GM19099 (cell line): ENCODE measurements at regions not wholly inside any gene's neighbourhood (a gene's known extent, or its start where the extent isn't known, plus 50 kb on each side); places are given as distances from the start of the nearest gene placed in this dataset.

ENCODE experiments used
- POLR2A ChIP-seq: IDR thresholded peaks from 3 replicates; pipeline ENCODE4 v1.6.1; 2011; ENCODE audit warnings: low read depth; ENCODE audit not compliant: insufficient read length; ENCODE audit errors: extremely low read depth

DNA sequence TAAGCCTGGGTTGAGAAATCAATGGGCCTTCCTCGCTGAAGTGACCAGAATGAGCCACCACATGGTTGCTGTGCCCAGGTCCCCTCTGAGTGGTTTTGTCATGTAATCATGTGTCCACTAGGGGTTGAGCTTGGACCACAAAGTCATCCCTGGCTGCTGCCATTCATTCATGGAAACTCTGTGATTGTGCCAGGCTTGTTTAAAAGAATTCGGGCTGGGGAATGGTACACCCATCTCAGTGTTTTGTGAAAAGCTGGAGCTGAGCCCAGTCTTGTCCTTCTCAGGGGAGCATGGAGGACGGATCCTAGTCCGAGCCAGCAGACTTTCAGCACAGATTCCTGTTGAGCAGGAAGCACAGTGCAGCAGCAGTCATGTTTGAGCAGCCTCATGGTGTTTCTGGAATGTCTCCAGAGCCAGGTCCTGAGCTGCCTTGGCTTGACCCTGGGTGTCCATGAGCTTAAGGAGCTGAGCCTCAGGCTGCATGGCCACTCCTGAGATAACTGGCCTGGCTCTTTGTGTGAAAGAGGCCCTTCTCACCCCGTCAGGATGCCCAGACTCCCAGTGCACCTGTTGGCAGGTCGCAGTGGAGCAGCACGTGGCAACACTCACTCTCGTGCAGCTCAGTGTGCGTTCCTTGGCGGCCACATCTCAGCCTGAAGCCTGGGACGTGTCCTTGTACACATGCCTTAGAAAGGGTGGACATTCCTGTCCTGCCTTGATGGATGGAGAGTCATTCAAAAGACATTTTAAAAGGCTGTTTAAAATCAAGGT, 260.3 kb upstream of the TPM1 start:
- no peak for TF ChIP-seq POLR2A

DNA sequence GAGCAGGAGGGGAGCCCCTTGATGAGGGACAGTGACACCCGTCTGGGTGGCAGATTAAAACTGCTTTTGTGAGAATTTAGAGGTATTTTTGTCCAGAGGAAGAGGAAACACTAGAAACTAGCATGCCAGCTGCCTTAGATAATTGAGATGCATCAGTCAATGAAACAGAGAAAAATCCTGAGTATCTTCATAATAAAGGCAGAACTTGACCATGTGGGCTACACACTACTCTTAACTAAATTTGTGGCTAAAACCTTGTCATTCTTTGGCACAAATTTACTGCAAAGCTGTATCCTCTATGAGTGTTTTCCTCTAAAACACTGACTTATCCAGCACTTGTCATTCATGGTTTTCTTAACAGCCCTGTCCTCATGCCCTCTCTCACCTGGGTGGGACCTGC, 259.7 kb upstream of the TPM1 start:
- TF ChIP-seq POLR2A, result no peak

DNA sequence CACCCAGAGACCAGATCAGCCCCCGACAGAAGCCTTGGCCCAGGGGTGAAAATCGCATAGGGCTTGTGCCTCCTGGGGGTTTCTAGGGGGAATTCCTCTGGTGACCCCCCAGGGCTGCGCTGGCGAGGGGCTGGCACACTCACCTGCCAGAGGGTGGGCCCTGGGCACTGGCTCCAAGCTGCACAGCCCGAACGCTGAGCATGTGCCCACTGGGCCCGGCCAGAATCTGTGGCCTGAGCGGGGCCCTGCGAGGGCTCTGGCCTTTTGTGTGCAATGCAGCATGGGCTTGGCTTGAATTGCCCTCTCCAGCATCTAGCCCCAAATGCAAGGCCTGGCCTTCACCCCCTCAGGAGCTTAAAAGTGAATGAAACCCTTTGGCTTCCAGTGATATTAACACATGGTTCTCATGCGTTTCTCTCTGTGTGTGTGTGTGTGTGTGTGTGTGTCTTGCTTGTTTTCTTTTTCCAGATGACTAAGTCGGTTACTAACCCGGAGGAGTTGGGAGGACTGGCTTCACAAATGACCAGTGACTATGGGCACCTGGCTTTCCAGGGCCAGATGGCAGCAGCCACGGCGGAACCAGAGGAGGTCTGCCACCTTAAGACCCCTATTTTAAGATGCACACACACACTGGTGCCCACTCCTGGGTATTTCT, 259.1 kb upstream of the TPM1 start:
- TF ChIP-seq POLR2A, result no peak

DNA sequence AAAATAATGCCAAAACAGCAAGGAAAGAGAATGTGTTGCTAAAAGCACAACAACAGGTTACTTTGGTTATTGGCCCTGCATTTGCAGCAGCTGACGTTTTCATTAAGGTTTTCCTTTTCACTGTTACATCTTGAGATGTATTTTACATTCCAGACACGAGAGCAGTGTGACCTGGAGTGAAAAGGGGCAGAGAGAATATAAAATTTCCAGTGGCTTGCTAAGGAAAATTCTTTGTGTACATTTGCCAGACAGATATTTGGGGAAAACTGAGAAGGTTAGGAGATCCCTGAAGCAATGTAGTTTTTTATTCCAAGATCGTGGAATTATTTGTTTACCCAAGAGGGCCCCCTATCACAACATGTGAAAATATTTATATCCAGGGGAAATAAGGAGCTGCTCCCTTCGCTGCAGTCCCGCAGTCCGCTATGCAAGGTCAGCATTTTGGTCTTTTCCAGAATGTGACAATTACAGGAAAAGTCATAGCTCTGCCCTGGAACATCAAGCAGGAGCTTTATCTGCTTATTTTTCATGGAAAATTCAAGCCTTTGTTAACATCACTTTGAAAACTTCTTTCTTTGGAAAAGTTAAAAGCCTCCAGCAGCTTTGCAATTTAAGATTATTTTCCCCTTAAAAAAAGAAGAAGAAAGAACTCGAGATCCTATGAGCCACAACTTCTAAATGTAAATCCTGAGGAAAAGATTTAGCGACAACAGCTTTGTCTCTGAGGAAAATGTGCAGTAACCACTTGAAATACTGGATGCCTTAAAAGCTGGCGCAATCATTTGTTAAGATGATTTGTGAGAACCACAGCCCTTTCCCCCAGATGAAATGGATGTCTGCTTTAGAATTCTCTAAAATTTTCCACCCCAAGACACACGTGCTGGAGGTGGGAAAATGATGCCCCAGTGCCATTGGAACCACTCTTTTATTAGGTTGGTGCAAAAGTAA, 256.4 kb upstream of the TPM1 start:
- no peak for TF ChIP-seq POLR2A

DNA sequence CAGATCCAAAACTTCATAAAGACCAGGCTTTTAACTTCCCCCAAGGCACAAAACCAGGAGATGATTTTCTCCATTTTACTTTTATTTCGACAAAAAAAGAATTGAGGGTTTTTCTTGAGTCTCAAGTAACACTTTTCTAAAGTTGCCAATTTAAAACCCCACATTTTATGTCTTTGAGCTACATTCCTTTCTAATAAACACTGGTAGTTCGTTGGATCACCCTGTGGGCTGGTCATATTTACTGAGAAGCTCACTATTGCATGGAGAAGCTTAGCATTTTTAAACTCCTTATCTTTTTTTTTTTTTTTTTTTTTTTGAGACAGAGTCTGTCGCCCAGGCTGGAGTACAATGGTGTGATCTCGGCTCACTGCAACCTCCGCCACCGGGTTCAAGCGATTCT, 255.1 kb upstream of the TPM1 start:
- no peak for TF ChIP-seq POLR2A

DNA sequence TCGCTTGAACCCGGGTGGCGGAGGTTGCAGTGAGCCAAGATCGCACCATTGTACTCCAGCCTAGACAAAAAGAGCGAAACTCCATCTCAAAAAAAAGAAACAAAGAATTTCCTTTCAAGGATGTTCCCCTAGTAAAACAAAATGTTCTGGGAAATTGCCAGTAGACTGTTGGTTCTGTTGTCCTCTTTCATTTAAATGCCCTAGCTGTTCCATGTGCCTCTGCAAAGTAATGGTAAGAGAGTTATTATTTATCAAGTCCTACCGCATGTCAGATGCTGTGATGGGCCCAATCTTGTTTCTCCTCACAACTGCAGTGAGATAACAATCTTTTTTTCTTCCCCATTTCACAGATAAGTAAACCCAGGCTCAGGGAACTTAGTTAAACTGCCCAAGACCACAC, 254.3 kb upstream of the TPM1 start:
- TF ChIP-seq POLR2A, result no peak

DNA sequence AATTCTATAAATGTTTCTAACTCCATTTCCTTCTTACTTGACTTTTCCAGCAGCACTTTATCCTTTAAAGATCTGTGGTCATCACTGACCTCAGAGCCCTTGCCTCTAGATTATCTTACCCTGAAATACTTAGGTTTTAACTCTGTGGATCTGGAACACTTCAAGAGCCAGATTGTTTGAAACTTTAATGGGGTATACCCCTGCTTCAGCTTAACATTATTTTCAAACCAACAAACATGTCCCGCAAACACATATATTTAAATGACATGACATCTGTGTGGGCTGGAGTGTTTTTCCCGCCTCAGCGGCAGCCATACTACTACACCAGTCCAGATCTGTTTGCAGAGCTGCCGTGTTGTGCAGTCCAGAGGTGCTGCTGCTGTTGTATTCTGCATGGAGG, 252.0 kb upstream of the TPM1 start:
- TF ChIP-seq POLR2A, result no peak

DNA sequence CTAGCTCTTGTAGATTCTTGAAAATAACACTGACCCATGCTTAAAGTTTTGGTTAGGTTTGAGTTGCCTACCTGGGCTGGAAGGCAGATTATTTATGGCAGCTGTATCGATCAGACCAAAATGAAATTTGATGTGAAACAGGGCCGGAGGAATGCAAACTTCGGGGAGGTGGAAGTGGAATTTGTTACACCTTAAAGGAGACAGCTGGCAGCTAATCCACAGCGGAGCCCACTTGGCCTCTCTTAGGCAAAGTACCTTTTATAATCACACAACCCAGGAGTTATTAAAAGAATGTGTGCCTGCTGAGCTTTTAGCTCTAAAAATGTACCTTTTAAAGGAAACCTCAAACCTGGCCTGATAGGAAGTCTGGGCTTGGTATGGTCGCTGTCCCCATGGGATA, 250.9 kb upstream of the TPM1 start:
- TF ChIP-seq POLR2A, result no peak

DNA sequence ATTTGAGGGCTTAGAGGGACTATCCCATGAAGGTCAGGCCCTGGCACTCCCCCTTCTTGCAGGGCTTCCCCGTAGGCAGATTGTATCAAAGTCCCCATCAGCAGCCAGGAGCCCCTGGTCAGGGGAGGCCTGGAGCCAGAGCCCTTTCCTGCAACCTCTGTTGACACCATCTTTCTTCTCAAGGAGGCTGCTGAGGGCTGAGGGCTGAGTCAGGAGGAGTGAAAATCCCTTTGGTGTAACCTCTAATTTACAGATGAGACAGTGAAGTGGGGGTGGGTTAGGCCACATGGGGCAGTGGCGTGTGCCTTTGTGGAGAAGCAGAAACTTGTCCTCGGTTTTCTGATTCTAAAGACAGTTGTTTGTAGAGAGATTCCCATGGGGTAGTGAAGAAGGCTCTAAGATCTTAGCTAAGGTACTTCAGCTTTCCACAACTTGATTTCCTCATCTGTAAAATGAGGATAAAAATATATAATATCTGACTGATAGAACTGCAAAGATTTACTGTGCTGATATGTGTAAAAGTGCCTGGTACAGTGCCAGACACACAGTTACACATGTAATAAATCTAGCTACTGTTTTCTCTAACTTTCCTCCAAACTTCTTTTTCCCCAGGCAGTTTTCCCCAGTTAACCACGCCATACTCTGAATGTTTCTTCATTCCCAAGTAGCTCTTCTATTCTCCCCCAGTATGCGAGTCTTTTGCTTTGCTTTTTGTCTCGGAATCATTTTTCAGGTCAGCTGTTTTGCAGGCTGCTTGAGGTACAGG, 249.4 kb upstream of the TPM1 start:
- no peak for TF ChIP-seq POLR2A

DNA sequence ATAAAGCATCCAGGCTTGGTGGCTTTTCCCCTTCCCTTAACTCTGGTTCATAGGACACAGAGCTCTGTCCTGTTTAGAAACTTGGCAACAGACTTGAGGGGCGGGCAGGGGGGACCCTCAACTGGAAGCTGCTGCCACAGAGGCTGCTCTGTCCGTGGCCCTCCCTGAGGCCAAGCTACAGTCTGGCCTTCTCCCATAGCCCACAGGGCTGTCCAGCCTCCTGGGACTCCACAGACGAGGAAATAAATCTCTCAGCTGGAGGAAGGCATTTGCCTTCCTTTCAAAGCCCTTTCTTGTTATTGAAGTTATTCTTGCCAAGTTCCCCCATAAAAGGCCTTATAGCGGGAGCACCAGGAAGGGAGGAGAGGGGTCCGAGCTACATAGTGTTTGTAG, 248.8 kb upstream of the TPM1 start:
- TF ChIP-seq POLR2A, result no peak

DNA sequence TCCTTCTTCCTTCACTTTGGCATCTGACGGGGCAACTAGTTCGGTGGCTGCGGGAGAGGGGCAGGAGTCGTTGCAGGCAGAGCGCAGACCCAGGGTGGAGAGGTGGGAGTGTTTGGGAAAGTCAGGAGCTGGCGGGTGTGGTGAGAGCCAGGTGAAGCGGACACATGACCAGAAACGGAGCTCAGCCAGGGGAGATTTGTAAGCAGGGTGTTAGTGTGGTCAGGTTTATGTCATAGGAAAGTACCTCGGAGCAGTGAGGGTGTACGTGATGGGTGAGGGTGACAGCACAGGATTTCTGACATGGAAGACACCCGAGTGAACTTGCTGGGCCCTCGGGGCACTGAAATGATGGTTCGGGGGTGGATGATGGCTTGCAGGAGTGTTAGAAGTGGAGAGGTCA, 247.4 kb upstream of the TPM1 start:
- TF ChIP-seq POLR2A, result no peak

DNA sequence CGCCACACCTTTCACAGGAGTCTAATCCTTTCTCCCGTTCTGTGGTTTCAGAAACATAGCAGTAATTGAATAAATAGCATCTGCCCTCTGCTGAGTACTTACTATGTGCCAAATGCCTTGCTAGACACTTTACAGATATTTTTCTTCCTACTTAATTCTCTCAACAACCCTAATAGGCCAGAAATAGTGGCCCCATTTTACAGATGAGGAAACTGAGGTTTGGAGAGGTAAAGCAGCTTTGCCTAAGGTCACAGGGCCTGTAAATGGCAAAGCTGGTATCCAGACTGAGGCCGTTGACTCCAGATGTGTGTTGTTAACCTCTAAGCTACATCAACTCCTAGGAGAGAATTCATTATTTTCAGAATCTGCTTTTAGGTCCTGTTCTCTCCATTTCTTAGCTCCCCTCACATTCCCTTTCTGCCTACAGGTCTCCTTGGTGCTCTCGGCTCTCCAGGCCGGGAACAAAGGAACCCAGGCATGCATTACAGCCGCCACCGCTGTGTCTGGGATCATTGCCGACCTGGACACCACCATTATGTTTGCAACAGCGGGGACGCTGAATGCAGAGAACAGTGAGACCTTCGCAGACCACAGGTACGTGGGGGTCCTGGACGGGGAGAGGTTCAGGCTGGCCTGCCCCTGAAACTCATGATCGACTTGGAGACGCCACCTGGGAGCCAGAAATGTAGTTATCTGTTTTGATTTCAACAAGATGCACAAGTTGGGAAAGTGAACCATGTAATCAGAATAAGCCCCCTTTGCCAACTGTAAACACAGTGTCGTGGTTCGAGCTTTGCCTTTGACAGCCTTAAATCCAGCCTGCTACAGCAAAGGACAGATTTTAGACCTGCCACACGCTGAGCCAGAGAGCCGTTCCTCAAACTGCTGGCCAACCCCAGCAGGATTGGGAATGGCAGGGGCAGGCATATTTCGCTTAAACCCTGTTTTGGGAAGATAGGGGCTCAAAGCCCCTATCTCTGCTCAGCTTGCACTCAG, 246.5 kb upstream of the TPM1 start:
- no peak for TF ChIP-seq POLR2A

DNA sequence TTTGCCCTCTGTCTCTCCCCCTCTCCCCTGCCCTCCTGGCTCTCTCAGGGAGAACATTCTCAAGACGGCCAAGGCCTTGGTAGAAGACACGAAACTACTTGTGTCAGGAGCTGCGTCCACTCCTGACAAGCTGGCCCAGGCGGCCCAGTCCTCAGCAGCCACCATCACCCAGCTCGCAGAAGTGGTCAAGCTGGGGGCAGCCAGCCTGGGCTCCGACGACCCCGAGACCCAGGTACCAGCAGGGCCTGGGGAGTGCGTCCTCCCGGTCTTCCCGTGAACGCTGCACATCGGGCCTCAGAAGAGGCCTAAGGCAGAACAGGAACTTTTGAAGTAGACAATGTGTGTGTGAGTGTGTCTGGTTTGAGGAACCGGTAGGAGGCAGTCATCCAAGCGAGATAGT, 245.4 kb upstream of the TPM1 start:
- TF ChIP-seq POLR2A, result no peak

DNA sequence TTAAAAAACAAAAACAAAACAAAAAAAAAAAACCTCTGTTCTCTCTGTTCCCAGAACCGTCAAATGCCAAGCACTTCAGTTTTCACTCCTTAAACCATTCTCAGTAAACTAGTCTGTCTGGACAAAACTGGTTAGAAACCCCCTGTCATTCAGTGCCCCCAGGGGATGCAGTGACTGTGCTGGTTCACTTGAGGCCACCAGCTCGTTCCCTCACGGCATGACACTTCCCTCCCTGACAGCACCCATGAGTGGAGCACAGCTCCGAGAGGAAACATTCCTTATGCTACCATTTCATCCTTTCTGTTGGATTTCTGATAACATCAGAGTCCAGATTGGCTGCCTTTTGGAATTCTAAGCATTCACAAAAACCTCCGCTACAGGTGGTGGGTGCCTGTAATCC, 244.0 kb upstream of the TPM1 start:
- TF ChIP-seq POLR2A, result no peak

DNA sequence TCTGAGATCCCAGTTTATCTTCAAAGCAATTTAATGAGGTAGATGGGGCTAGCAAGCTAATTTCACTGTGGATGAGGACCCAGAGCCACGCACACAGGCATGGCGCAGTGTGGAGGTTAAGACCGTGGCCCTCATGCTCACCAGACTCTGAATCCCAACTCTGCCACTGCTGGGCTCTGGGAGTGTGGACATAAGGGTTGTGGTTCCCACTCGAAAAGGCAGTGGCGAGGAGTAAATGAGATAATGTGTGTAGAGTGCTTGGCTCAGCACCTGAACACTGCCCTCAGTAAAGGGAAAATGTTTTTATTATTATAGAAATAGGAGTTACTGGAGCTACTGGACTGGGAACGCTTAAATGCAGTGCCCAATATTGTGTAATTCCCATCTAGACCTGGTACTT, 243.5 kb upstream of the TPM1 start:
- no peak for TF ChIP-seq POLR2A
